Adrenal gland (tissue), 9 donors: ENCODE measurements at regions not wholly inside any gene's neighbourhood (a gene's known extent, or its start where the extent isn't known, plus 50 kb on each side); places are given as distances from the start of the nearest gene placed in this dataset.

ENCODE experiments used
- DNase-seq, 7 donors: peaks; one replicate each; pipeline ENCODE4 v3.0.0-alpha.2; 2019 to 2020
- H3K27ac ChIP-seq, 5 donors: fragments of 200-600 bp; sonication (generic) in 4 of 5; 1 replicate in 3 of 5; 2 replicates in 2 of 5; pipeline versions ENCODE4 v1.5.1 to v1.8.0; 2016 to 2020; ENCODE audit warnings: mild to moderate bottlenecking in 1 of 5
- H3K27me3 ChIP-seq: fragments of 200-600 bp; 2 replicates; pipeline ENCODE4 v1.8.0; 2021
- H3K36me3 ChIP-seq, 2 donors: fragments of 200-600 bp; replicated peaks in 1 of 2; 1 replicate in 1 of 2; 2 replicates in 1 of 2; pipeline versions ENCODE4 v1.5.1 to v1.8.0; 2018 to 2022
- H3K4me1 ChIP-seq, 2 donors: fragments of 200-600 bp; replicated peaks in 1 of 2; 1 replicate in 1 of 2; 2 replicates in 1 of 2; pipeline versions ENCODE4 v1.5.1 to v1.8.0; 2018 to 2021
- H3K4me3 ChIP-seq, 4 donors: fragments of 200-600 bp; sonication (generic) in 3 of 4; one replicate each; pipeline ENCODE4 v1.5.1; 2016 to 2018
- H3K9me3 ChIP-seq, 3 donors: fragments of 200-600 bp; sonication (generic) in 1 of 3; replicated peaks in 1 of 3; 1 replicate in 2 of 3; 2 replicates in 1 of 3; pipeline versions ENCODE4 v1.5.1 to v1.8.0; 2016 to 2021
- CTCF ChIP-seq, 6 experiments: fragments of 450-650 bp in 4 of 6; fragments of 200-600 bp in 2 of 6; sonication (generic) in 1 of 6; IDR thresholded peaks; 1 replicate in 5 of 6; 2 replicates in 1 of 6; pipeline versions ENCODE4 v1.5.1 to v1.8.0; 2016 to 2021; ENCODE audit warnings: antibody characterized with exemption in 6 of 6, mild to moderate bottlenecking in 2 of 6, moderate library complexity in 1 of 6
- POLR2A ChIP-seq, 2 donors: fragments of 450-650 bp; IDR thresholded peaks; one replicate each; pipeline ENCODE4 v1.6.1; 2017; ENCODE audit warnings: antibody characterized with exemption in 2 of 2, mild to moderate bottlenecking in 2 of 2, moderate library complexity in 1 of 2
- WGBS, 4 donors: extraction: QIAGEN DNeasy Blood & Tissue Kit in 2 of 4; methylation state at CpG; one replicate each; pipeline versions ENCODE4 v1.1.5 to v1.1.7; 2013 to 2017; 5-methylcytosine and 5-hydroxymethylcytosine counted together
- intact Hi-C, 2 donors: fragments of 100-400 bp; cut with DNase I; formaldehyde crosslinking; loops; one replicate each; pipeline versions ENCODE4 v1.14.1 to v1.15.0; 2022 to 2023
- donor health status: healthy with polysubstance abuse.
- donor health status: Bipolar disorder and iron deficiency.
- donor health status: DM: yes; HTN: yes; CAD: no.
- donor health status: DM: no; HTN: no; CAD: no.
- donor health status: DM: no; HTN: no; CAD: no.

- WGBS, 4 donors = 44 to 67% (median 61%) methylated on average over 2 of the region's 2 CpGs
- no peak overlapping the region for H3K4me3 ChIP-seq
- intact Hi-C loops = no loop called here
- H3K36me3 ChIP-seq = no peaks in the 10 kb centered on the region
- no peaks in the 10 kb centered on the region for H3K4me1 ChIP-seq
- peaks cover 0 to 9% (median 0%) of the 10 kb centered on the region in 3 donors for H3K9me3 ChIP-seq
- no peaks in the 10 kb centered on the region for H3K27me3 ChIP-seq
- TF ChIP-seq POLR2A (IDR thresholded peaks at IDR 0.05) (no peak), CTCF (IDR thresholded peaks at IDR 0.05) (no peak)
- no peak for DNase-seq
- H3K27ac ChIP-seq = no peak overlapping the region
Observed at GRCh38 chr16:16788004-16788403, 409.1 kb downstream of the NPIPA7 start.

- no peak for DNase-seq
- no peaks in the 10 kb centered on the region for H3K36me3 ChIP-seq
- peaks cover 0 to 9% (median 0%) of the 10 kb centered on the region in 3 donors for H3K9me3 ChIP-seq
- H3K4me1 ChIP-seq = no peaks in the 10 kb centered on the region
- H3K27me3 ChIP-seq = no peaks in the 10 kb centered on the region
- H3K4me3 ChIP-seq = no peak overlapping the region
- intact Hi-C loops = no loop called here
- TF ChIP-seq CTCF (IDR thresholded peaks at IDR 0.05) (no peak), POLR2A (IDR thresholded peaks at IDR 0.05) (no peak)
- H3K27ac ChIP-seq = no peak overlapping the region
Observed at GRCh38 chr16:16790597-16790996, 411.7 kb downstream of the NPIPA7 start.

- intact Hi-C loops = no loop called here
- no peak overlapping the region for H3K4me3 ChIP-seq
- H3K27ac ChIP-seq = no peak overlapping the region
- peaks cover 0 to 9% (median 0%) of the 10 kb centered on the region in 3 donors for H3K9me3 ChIP-seq
- TF ChIP-seq POLR2A (IDR thresholded peaks at IDR 0.05) = no peak
- no peak for TF ChIP-seq CTCF (IDR thresholded peaks at IDR 0.05)
- no peaks in the 10 kb centered on the region for H3K36me3 ChIP-seq
- no peak for DNase-seq
- no peaks in the 10 kb centered on the region for H3K4me1 ChIP-seq
- 62 to 83% (median 75%) methylated on average over 1 of the region's 1 CpG for WGBS, 4 donors
- no peaks in the 10 kb centered on the region for H3K27me3 ChIP-seq
Observed at GRCh38 chr16:16791051-16791450, 412.1 kb downstream of the NPIPA7 start.

- no peaks in the 10 kb centered on the region for H3K27me3 ChIP-seq
- intact Hi-C loops = no loop called here
- H3K4me3 ChIP-seq = no peak overlapping the region
- no peaks in the 10 kb centered on the region for H3K36me3 ChIP-seq
- TF ChIP-seq CTCF (IDR thresholded peaks at IDR 0.05) = no peak
- no peak for TF ChIP-seq POLR2A (IDR thresholded peaks at IDR 0.05)
- no peak for DNase-seq
- WGBS, 4 donors = 46 to 69% (median 58%) methylated on average over 2 of the region's 2 CpGs
- no peak overlapping the region for H3K27ac ChIP-seq
- H3K4me1 ChIP-seq = no peaks in the 10 kb centered on the region
- H3K9me3 ChIP-seq = no peaks in the 10 kb centered on the region
Observed at GRCh38 chr16:16797239-16797638, 418.3 kb downstream of the NPIPA7 start.
